Spleen (tissue), 7 donors: ENCODE measurements at regions not wholly inside any gene's neighbourhood (a gene's known extent, or its start where the extent isn't known, plus 50 kb on each side); places are given as distances from the start of the nearest gene placed in this dataset.

ENCODE experiments used
- CTCF ChIP-seq, 11 experiments: fragments of 200-600 bp in 7 of 11; fragments of 450-650 bp in 4 of 11; sonication (generic) in 4 of 11; IDR thresholded peaks in 8 of 11; conservative IDR thresholded peaks in 3 of 11; 1 replicate in 7 of 11; 2 replicates in 4 of 11; pipeline versions ENCODE4 v1.4.0 to v1.8.0; 2016 to 2021; ENCODE audit warnings: antibody characterized with exemption in 11 of 11, inconsistent platforms in 4 of 11, mild to moderate bottlenecking in 1 of 11
- POLR2A ChIP-seq, 3 donors: fragments of 450-650 bp; IDR thresholded peaks; one replicate each; pipeline ENCODE4 v1.5.1; 2017; ENCODE audit warnings: antibody characterized with exemption in 3 of 3, mild to moderate bottlenecking in 1 of 3
- POLR2AphosphoS5 ChIP-seq, 3 donors: sonication (generic); formaldehyde crosslinking; IDR thresholded peaks; one replicate each; pipeline ENCODE4 v1.5.1; 2017; ENCODE audit warnings: antibody characterized with exemption in 3 of 3
- donor health status: DM: no; HTN: no; CAD: no; lungs with moderate emphysema.
- donor health status: DM: no; HTN: no; CAD: no.
- donor health status: DM: no; HTN: no; CAD: no.

- TF ChIP-seq CTCF (IDR thresholded peaks at IDR 0.05 in 8 of 11, conservative IDR thresholded peaks at IDR 0.05 in 3 of 11) (no peak), POLR2A (IDR thresholded peaks at IDR 0.05) (no peak), POLR2AphosphoS5 (IDR thresholded peaks at IDR 0.05) (no peak)
These were observed 225.0 kb downstream of the SPTSSA start for GRCh38 chr14:34237081-34237480.
